GM19238 (cell line): ENCODE measurements at regions not wholly inside any gene's neighbourhood (a gene's known extent, or its start where the extent isn't known, plus 50 kb on each side); places are given as distances from the start of the nearest gene placed in this dataset.

ENCODE experiments used
- DNase-seq: peaks from one replicate; pipeline ENCODE4 v3.0.0; 2011; ENCODE audit warnings: low spot score; ENCODE audit not compliant: insufficient read length

DNA sequence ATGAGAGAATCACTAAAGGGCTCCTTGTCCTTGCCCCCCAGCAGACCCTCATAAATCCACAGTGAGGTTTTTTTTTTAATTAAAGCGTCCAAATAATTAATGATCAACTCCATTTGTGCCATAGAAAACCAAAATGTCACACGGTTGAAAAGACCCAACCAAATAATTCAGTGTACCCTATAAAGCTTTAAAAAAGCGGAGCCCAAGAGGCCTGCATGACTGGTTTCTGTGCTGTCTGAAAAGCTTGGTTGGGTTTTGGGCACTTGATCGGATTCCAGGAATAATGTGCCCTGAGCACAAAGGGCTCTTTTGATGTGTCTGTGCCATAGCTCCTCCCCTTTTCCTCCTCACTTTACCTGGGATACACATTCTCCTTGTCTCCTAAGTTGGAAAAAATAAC, 523.2 kb downstream of the TNS1 start:
- DNase-seq, result no peak

GRCh38 chr2:217478831-217479455, 523.9 kb downstream of the TNS1 start:
- no peak for DNase-seq

GRCh38 chr2:217477583-217477982, 525.2 kb downstream of the TNS1 start:
- no peak for DNase-seq

DNA sequence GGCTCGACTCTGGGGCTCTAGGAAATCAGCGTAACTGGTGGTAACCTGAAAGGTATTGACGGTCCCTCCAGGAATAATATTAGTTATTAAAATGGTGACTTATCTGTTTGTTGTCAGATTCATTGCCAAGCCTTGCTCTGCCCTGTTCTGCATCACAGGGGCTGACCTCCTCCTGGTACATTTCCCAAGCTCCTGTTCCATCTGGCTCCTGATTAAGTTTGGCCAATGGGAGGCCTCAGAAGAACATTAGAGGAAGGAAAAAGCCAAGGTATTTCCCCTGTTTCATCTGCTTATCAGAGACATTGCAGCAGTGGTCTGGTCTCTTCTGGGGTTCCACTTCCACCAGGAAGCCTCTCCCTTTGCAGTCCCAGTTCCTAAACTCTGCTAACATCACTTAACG, 527.0 kb downstream of the TNS1 start:
- DNase-seq, result no peak

DNA sequence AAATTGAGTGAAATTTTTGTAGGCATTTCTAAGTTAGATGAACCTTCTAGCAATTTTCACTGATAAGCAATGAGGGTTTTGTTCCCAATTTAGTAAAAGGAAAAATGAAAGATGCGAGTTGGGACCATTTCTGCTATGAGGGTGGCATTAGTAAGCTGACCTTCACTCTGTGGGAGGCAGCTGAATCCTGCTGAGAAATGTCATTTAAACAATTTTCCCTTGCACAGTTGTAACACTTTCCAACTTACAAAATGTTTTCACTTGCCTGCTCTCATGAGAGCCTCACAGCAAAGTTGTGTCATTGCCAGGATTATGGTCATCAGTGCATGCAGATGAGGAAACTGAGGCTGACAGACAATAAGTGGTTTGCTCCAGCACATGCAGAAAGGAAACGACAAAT, 527.7 kb downstream of the TNS1 start:
- no peak for DNase-seq

DNA sequence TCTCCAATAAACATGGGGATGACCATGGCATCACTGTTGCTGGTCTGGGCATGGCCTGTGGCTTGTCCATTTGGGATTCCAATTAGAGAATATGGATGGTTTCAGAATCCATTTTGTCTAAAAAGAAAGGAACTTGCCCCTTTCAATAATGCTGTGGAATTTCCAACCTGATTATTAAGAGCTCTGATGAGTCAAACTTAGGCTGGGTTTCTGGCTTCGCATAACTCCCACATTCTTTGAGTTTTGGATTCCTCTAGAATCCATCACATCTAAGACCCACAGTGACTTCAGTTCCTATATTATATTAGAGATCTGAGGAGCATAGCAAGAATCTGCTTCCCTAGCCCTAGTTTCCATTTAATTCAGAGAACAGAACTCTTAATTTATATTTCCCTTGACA, 531.5 kb downstream of the TNS1 start:
- DNase-seq, result no peak

DNA sequence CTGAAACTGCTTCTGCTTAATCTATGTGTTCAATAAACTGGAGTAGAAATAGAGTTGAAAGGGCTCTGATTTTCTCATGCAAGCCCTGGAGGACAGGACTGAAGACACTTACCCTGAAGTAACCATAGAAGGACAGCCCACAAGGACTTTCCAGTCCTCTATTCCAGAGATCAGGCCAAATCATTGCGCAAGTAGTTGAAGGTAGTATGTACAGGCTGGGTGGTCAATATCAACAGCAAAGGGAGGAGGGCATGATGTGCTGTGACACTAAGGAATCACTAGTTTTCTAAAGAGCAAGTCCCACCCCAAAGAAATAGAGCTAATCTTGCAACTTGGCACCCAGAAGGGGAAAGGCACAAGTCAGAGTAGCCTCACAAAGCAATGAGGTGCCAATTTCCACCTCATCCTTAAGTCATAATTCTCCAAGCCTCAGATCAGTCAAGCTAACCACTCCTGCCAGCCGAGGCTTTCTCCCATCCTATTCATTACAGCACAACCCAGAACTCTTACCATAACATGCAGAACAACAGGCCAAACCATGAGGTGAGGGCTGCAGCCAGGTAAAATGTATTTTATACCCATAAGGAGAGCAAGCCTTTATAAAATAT, 533.5 kb downstream of the TNS1 start:
- DNase-seq, result no peak

DNA sequence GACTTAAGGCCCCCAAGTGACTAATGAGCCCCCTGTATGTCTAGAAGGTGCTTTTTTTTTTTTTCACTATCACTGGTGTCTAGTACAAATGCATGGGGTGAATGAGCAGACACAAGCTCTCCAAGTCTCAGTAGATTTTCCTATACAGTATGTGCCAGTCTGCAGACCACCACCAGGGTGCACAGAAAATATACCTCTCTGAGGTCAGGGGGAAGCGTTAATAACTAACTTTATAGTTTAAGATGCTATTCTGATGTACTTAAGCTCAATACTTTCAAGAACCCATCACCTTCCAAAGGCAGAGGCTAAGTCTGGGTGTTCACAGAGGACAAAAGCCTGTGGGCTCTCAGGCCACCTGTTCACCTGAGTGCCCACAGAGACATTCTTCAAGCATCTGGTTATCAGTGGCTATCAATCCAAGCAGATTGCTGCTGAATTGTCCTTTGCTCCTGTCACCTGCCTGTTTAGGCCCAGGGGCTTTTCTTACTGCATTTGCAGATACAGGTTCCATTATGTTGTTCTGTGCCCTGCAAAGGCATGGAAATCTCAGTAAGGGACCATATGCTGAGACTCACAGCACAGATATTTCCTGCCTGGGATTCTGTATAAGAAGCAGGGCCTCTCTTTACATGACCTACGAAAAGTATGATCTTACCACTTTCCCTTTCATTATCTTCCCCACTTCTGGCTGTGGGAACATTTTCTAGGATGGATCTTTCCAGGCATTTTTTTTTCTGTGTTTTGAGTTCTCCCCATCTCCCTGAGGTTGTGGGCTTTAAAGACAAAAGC, 534.6 kb downstream of the TNS1 start:
- DNase-seq, result no peak

DNA sequence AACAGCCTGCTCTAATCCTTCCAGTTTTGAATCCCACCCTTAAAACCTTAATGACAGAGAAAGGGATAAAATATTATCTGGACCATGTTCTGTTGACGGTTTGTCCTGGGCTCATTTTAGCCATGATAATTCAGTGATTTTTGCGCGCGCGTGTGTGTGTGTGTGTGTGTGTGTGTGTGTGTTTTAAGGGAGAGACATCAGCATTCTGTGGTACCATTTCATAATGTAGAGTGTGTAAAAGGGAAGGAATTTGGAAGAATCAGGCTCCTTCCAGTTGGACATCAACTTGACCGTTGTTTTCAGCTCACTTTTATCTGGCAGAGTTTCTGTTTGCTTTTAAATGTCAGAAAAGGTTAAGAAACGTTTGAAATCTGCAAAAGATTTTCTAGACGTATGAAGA, 535.5 kb downstream of the TNS1 start:
- no peak for DNase-seq

GRCh38 chr2:217466805-217467204, 536.0 kb downstream of the TNS1 start:
- no peak for DNase-seq

GRCh38 chr2:217466104-217466503, 536.7 kb downstream of the TNS1 start:
- no peak for DNase-seq

DNA sequence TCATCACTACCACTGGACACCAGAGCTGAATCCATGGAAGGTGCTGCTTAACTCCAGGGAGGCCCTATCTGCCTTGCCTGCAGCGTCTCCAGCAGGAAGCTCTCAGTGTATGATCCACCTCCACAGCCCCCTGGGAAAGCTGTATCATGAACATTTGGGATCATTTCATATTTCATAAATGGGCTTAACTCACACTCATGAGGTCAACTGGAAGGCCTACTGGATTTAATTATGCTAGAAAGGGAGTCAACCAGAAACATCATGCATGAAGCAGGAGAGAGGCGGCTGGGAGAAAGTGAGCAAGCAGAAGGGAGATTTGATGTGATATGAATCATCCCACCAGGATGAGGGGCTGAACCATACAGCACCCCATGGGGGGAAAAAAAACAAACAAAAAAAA, 537.7 kb downstream of the TNS1 start:
- DNase-seq, result no peak

DNA sequence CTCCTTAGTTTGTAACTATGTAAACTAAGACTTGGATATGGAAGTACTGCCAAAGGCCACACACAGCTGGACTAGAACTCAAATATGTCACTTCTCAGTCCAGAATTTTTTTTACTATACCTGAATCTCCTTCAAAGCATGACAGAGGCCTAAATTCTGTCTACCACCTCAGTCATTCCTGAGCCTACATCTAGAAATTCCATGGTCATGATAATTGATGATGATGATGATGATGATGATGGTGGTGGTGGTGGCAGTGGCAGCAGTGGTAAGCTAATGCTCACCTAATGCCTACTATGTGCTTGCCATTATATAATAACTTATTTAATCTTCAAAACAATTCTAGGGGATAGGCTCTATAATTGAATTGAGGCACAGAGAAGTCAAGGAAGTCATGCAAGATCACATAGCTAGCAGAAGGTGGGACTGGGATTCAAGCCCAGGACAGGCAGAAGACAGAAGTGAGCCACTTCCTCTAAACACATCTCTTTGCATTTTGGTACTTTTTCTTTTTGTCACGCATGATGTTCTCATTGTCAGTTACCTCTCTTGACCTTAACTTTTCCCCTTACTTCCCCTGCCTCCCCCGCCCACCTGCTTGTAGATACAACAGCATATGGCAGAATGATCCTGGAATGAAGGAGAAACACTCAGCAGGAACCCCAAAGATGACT, 539.3 kb downstream of the TNS1 start:
- DNase-seq, result no peak

GRCh38 chr2:217462121-217462520, 540.7 kb downstream of the TNS1 start:
- DNase-seq, result no peak

DNA sequence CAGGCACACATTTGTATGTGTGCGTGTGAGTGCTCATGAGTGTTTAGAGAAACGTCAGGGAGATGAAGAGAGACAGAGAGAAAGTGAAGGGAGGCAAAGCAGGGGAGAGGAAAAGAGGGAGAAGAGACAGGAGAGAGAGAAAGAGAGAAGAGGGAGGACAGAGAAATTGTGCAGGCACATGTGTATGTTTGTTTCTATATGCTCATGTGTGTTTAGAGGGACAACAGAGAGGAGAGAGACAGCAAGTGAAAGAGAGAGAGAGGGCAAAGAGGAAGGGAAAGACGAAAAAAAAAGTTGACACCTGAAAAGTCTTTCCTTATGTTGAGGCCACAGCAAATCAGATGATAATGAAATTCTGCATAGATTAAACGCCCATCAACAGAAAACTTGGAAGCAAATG, 541.1 kb downstream of the TNS1 start:
- no peak for DNase-seq

DNA sequence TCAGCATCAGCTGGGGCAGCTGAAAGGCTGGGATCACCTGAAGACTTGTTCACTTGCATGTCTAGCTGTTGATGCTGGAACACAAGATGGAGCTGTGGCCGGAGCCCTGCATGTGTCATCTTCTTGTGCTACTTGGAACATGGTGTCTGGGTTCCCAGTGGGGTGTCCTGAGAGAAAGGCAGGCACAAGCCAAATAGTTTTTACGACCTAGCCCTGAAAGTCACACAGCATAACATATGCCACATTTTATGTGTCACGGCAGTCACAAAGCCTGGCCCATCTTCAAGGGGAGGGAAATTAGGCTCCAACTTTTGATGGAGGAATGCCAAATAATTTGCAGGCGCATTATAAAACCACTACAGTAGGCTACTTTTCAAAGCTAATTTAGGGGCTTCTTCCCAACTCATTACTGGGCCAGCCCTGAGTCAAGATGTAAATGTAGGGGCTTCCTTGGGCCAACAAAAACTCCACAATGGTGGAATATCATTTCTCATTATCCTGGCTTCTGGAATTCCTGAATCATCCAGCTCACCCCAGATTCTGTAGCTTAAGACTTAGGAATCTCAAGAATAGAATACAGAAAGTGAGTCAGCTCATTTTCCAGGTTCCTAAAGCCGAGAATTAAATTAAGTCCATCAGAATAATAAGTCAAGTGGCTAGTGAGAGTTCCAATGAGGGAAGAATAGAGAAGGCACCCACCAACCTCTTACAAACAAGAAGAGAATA, 543.0 kb downstream of the TNS1 start:
- no peak for DNase-seq

- no peak for DNase-seq
Observed at GRCh38 chr2:217459016-217459415, 543.8 kb downstream of the TNS1 start.

- DNase-seq, result no peak
Observed at GRCh38 chr2:217456016-217456415, 546.8 kb downstream of the TNS1 start.

GRCh38 chr2:217452928-217453327, 549.9 kb downstream of the TNS1 start:
- DNase-seq, result no peak

DNA sequence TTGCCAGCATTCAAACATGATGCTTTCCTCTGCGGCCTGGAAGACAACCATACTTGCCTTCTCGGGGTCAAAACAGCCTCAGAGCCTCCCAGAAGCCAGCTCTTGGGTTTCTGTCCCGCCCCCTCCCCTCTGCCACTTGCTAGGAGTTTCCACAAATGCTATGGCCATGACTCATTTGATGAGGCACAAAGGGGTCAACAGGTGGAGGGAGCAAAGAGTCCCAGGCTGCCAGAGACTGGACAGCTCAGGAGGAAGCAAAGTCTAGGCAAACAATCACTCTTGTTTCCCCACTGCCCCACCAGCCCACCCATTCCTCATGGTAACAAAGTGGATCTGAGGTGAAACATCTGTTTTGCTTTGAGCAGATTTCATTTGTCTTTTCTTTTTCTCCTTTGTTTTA, 551.1 kb downstream of the TNS1 start:
- no peak for DNase-seq

GRCh38 chr2:217449444-217449843, 553.4 kb downstream of the TNS1 start:
- DNase-seq, result no peak

DNA sequence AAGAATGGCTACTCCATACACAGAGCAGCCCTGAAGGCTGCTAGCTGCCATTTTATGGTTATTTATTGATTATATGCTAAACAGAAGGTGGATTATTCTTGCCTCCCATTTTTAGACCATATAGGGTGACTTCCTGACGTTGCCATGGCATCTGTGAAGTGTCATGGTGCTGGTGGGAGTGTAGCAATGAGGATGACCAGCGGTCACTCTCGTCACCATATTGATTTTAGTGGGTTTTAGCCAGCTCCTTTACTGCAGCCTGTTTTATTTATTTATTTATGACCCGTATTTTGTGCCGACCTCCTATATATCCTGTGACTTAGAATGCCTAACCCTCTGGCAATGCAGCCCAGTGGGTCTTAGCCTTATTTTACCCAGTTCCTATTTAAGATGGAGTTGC, 553.9 kb downstream of the TNS1 start:
- DNase-seq, result no peak
